SK-N-SH treated with all-trans-retinoic acid at 6 μM for 48 hours (cell line): ENCODE measurements at regions not wholly inside any gene's neighbourhood (a gene's known extent, or its start where the extent isn't known, plus 50 kb on each side); places are given as distances from the start of the nearest gene placed in this dataset.

Source experiments
- ATAC-seq: fragments of 200-7000 bp; cut with Tn5 transposase; 3 replicates; pipeline ENCODE4 v1.9.1; 2020; ENCODE audit warnings: mild to moderate bottlenecking, moderate library complexity
- ARNTL ChIP-seq: fragments of 450-650 bp; formaldehyde crosslinking; IDR thresholded peaks from 2 replicates; pipeline ENCODE4 v1.5.0; 2020; ENCODE audit warnings: low read depth, mild to moderate bottlenecking, moderate library complexity, borderline replicate concordance
- CSDC2 ChIP-seq: fragments of 250-450 bp; sonication (Bioruptor Pico); IDR thresholded peaks from 2 replicates; pipeline ENCODE4 v1.5.0; 2020; ENCODE audit warnings: mild to moderate bottlenecking, moderate library complexity
- CSRNP3 ChIP-seq: fragments of 250-450 bp; sonication (Bioruptor Pico); IDR thresholded peaks from 2 replicates; pipeline ENCODE4 v1.5.1; 2021; ENCODE audit warnings: mild to moderate bottlenecking, moderate library complexity
- GLIS3 ChIP-seq: fragments of 250-450 bp; sonication (Bioruptor Pico); IDR thresholded peaks from 2 replicates; pipeline ENCODE4 v1.5.0; 2020; ENCODE audit warnings: mild to moderate bottlenecking, moderate library complexity
- ISL1 ChIP-seq: fragments of 250-450 bp; sonication (Bioruptor Pico); IDR thresholded peaks from 2 replicates; pipeline ENCODE4 v2.1.2; 2022; ENCODE audit warnings: mild to moderate bottlenecking, moderate library complexity
- PATZ1 ChIP-seq: fragments of 250-450 bp; sonication (Bioruptor Pico); IDR thresholded peaks from 2 replicates; pipeline ENCODE4 v1.8.0; 2020; ENCODE audit warnings: mild to moderate bottlenecking, moderate library complexity, borderline replicate concordance
- RARB ChIP-seq: fragments of 250-450 bp; sonication (Bioruptor Pico); IDR thresholded peaks from 2 replicates; pipeline ENCODE4 v1.8.0; 2021; ENCODE audit warnings: mild to moderate bottlenecking, moderate library complexity
- TCF4 ChIP-seq: fragments of 250-450 bp; sonication (Bioruptor Pico); IDR thresholded peaks from 2 replicates; pipeline ENCODE4 v1.8.0; 2021; ENCODE audit warnings: mild to moderate bottlenecking, moderate library complexity, borderline replicate concordance
- TOX ChIP-seq: fragments of 250-450 bp; sonication (Bioruptor Pico); IDR thresholded peaks from 2 replicates; pipeline ENCODE4 v1.8.0; 2021; ENCODE audit warnings: mild to moderate bottlenecking, moderate library complexity, borderline replicate concordance
- ZC3H10 ChIP-seq: fragments of 250-450 bp; sonication (Bioruptor Pico); IDR thresholded peaks from 2 replicates; pipeline ENCODE4 v1.5.1; 2021; ENCODE audit warnings: mild to moderate bottlenecking, moderate library complexity
- ZFP3 ChIP-seq: fragments of 250-450 bp; sonication (Bioruptor Pico); IDR thresholded peaks from 2 replicates; pipeline ENCODE4 v1.5.0; 2020; ENCODE audit warnings: mild to moderate bottlenecking, moderate library complexity
- ZFP30 ChIP-seq: fragments of 450-650 bp; formaldehyde crosslinking; IDR thresholded peaks from 2 replicates; pipeline ENCODE4 v1.5.0; 2022; ENCODE audit warnings: mild to moderate bottlenecking, moderate library complexity
- ZNF565 ChIP-seq: fragments of 450-650 bp; formaldehyde crosslinking; conservative IDR thresholded peaks from 2 replicates; pipeline ENCODE4 v1.5.0; 2020; ENCODE audit warnings: low read depth, mild to moderate bottlenecking, moderate library complexity
- ZNF70 ChIP-seq: fragments of 450-650 bp; formaldehyde crosslinking; IDR thresholded peaks from 2 replicates; pipeline ENCODE4 v1.5.0; 2020; ENCODE audit warnings: mild to moderate bottlenecking, moderate library complexity
- ZNF8 ChIP-seq: fragments of 450-650 bp; formaldehyde crosslinking; IDR thresholded peaks from 2 replicates; pipeline ENCODE4 v1.5.0; 2020; ENCODE audit warnings: mild to moderate bottlenecking, moderate library complexity
- TF ChIP-seq, protein P1 (sequence below): fragments of 250-450 bp; sonication (Bioruptor Pico); IDR thresholded peaks from 2 replicates; pipeline ENCODE4 v1.5.1; 2020; ENCODE audit warnings: low read depth, mild to moderate bottlenecking, moderate library complexity
- TF ChIP-seq, protein P2 (sequence below): fragments of 250-450 bp; sonication (Bioruptor Pico); IDR thresholded peaks from 2 replicates; pipeline ENCODE4 v1.5.0; 2020; ENCODE audit warnings: mild to moderate bottlenecking, moderate library complexity

DNA sequence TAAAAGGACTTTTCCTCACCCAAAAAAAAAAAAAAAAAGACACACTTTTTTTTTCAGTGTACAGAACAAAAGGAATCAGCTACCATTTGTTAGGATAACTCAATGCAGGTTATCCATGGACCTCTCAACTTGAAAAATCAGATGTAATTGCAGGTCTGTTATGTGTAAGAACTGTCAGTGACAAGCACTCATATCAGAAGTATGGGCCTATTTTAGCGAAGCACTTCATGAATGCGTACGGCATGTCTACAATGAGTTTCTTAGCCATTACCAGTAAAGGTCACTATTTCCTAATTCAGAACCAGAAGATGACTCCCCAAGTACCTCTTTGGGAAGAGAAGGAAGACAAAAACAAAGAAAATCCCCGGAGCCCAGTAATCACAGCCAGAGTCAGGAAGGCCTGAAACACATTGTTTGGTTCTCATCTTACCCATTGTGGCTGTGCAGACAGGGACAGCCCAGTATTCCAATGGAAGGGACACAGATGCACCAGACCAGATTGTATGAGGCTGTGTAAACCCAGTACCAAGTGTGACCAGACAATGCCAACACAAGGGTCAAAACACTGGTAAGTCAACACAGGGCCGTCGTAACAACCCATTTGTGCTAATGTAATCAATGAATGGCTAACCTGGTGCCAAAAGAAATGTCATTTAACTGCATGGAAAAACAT is 188.0 kb downstream of the PMP22 start:
- TF ChIP-seq, protein P1, sequence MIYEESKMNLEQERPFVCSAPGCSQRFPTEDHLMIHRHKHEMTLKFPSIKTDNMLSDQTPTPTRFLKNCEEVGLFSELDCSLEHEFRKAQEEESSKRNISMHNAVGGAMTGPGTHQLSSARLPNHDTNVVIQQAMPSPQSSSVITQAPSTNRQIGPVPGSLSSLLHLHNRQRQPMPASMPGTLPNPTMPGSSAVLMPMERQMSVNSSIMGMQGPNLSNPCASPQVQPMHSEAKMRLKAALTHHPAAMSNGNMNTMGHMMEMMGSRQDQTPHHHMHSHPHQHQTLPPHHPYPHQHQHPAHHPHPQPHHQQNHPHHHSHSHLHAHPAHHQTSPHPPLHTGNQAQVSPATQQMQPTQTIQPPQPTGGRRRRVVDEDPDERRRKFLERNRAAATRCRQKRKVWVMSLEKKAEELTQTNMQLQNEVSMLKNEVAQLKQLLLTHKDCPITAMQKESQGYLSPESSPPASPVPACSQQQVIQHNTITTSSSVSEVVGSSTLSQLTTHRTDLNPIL (CRISPR knock-in tag) = no peak
- TF ChIP-seq ZFP30 (CRISPR knock-in tag) (no peak), ZNF8 (CRISPR knock-in tag) (no peak), TOX (no peak), GLIS3 (CRISPR knock-in tag) (no peak), ZFP3 (CRISPR knock-in tag) (no peak), ZC3H10 (no peak), ZNF70 (no peak), ISL1 (CRISPR knock-in tag) (no peak), CSDC2 (CRISPR knock-in tag) (no peak), TCF4 (CRISPR knock-in tag) (no peak), CSRNP3 (no peak), PATZ1 (CRISPR knock-in tag) (no peak), RARB (CRISPR knock-in tag) (no peak)
- TF ChIP-seq, protein P2, sequence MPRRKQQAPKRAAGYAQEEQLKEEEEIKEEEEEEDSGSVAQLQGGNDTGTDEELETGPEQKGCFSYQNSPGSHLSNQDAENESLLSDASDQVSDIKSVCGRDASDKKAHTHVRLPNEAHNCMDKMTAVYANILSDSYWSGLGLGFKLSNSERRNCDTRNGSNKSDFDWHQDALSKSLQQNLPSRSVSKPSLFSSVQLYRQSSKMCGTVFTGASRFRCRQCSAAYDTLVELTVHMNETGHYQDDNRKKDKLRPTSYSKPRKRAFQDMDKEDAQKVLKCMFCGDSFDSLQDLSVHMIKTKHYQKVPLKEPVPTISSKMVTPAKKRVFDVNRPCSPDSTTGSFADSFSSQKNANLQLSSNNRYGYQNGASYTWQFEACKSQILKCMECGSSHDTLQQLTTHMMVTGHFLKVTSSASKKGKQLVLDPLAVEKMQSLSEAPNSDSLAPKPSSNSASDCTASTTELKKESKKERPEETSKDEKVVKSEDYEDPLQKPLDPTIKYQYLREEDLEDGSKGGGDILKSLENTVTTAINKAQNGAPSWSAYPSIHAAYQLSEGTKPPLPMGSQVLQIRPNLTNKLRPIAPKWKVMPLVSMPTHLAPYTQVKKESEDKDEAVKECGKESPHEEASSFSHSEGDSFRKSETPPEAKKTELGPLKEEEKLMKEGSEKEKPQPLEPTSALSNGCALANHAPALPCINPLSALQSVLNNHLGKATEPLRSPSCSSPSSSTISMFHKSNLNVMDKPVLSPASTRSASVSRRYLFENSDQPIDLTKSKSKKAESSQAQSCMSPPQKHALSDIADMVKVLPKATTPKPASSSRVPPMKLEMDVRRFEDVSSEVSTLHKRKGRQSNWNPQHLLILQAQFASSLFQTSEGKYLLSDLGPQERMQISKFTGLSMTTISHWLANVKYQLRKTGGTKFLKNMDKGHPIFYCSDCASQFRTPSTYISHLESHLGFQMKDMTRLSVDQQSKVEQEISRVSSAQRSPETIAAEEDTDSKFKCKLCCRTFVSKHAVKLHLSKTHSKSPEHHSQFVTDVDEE (CRISPR knock-in tag) = no peak
- ATAC-seq = no peak

DNA sequence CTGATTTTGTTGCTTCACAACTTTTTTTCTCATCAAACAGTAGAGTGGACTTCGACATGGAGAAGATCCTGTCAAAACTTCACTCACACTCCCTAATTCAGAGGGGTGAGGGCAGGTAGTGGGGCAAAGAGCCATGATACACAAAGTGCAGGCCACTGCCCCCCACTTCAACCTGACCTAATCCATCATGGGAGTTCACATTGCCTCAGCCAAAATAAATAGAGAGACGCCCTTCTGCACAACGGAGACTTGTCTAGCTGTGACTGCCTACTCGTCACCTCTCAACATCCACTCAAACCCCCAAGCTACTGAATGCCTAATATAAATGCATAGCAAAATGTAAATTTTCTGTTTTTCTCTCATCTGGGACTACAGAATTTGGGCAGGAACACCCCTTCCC is 213.2 kb downstream of the PMP22 start:
- no peak for TF ChIP-seq ARNTL (CRISPR knock-in tag)
- TF ChIP-seq, protein P2 (CRISPR knock-in tag) = no peak

GRCh38 chr17:15049795-15050160 is 215.3 kb downstream of the PMP22 start:
- TF ChIP-seq ZC3H10 = no peak
- TF ChIP-seq TOX = no peak
- no peak for TF ChIP-seq RARB (CRISPR knock-in tag)
- no peak for TF ChIP-seq ZNF565 (CRISPR knock-in tag)
- TF ChIP-seq, protein P2 (CRISPR knock-in tag) = no peak
- no peak for TF ChIP-seq PATZ1 (CRISPR knock-in tag)
- TF ChIP-seq ZFP30 (CRISPR knock-in tag) = no peak
- TF ChIP-seq, protein P1 (CRISPR knock-in tag) = no peak
- TF ChIP-seq ZNF70 = no peak
- ATAC-seq = no peak

More for the DNA sequence above, 213.2 kb downstream of the PMP22 start:
- no peak for ATAC-seq
